ENCODE measurements at regions not wholly inside any gene's neighbourhood (a gene's known extent, or its start where the extent isn't known, plus 50 kb on each side); places are given as distances from the start of the nearest gene placed in this dataset.

- no peaks in the 10 kb centered on the region for H3K27me3 ChIP-seq (ENCODE audit: insufficient read depth, low read length)
- no peak overlapping the region for H3K23ac ChIP-seq (ENCODE audit: low read length)
- no peak overlapping the region for H3K4me3 ChIP-seq (ENCODE audit: low read depth, low read length)
- no peak overlapping the region for H2AFZ ChIP-seq (ENCODE audit: insufficient read depth, low read length, poor library complexity)
- no peak overlapping the region for H2AK5ac ChIP-seq (ENCODE audit: low read length)
- H3K9ac ChIP-seq (ENCODE audit: low read length) = no peak overlapping the region
- H3K4me1 ChIP-seq (ENCODE audit: control insufficient read depth in 1 of 2, insufficient read depth in 2 of 2, low read length in 2 of 2) = no peaks in the 10 kb centered on the region
- no peak overlapping the region for H4K91ac ChIP-seq (ENCODE audit: low read depth, low read length)
- no peak overlapping the region for H3K4me2 ChIP-seq (ENCODE audit: low read length)
- no CpG with 5 or more reads among the region's 1 CpG for WGBS (ENCODE audit: extremely low coverage, insufficient coverage, insufficient read length)
- no peak overlapping the region for H3K4ac ChIP-seq (ENCODE audit: low read depth, low read length)
- no peak overlapping the region for H2BK5ac ChIP-seq (ENCODE audit: low read depth, low read length, poor library complexity)
- no peak overlapping the region for H4K12ac ChIP-seq (ENCODE audit: low read depth, low read length)
- H4K8ac ChIP-seq (ENCODE audit: low read depth, low read length) = no peak overlapping the region
- H3K9me3 ChIP-seq (ENCODE audit: insufficient read depth, low read depth, low read length) = no peaks in the 10 kb centered on the region
- DNase-seq = no peak
- no peak overlapping the region for H3K18ac ChIP-seq (ENCODE audit: low read length)
- no peaks in the 10 kb centered on the region for H3K79me2 ChIP-seq (ENCODE audit: control insufficient read depth, insufficient read depth, low read length, poor library complexity)
- no peaks in the 10 kb centered on the region for H3K36me3 ChIP-seq (ENCODE audit: control insufficient read depth in 1 of 2, insufficient read depth in 2 of 2, low read length in 2 of 2)
- no peak overlapping the region for H3K27ac ChIP-seq (ENCODE audit: low read depth, low read length)
- H3K14ac ChIP-seq (ENCODE audit: low read length) = no peak overlapping the region
- H2BK12ac ChIP-seq (ENCODE audit: low read length) = no peak overlapping the region
- H3K79me1 ChIP-seq (ENCODE audit: low read length) = no peaks in the 10 kb centered on the region
- H2BK120ac ChIP-seq (ENCODE audit: insufficient read depth, low read length, poor library complexity) = no peak overlapping the region
Measured at GRCh38 chr4:129862461-129862860, 766.5 kb downstream of the C4orf33 start.

- H4K91ac ChIP-seq (ENCODE audit: low read depth, low read length) = no peak overlapping the region
- no peak overlapping the region for H2BK5ac ChIP-seq (ENCODE audit: low read depth, low read length, poor library complexity)
- no peak overlapping the region for H3K23ac ChIP-seq (ENCODE audit: low read length)
- H3K27ac ChIP-seq (ENCODE audit: low read depth, low read length) = no peak overlapping the region
- no peak overlapping the region for H3K4me2 ChIP-seq (ENCODE audit: low read length)
- H3K14ac ChIP-seq (ENCODE audit: low read length) = no peak overlapping the region
- no peaks in the 10 kb centered on the region for H3K4me1 ChIP-seq (ENCODE audit: control insufficient read depth in 1 of 2, insufficient read depth in 2 of 2, low read length in 2 of 2)
- no peaks in the 10 kb centered on the region for H3K27me3 ChIP-seq (ENCODE audit: insufficient read depth, low read length)
- H3K9me3 ChIP-seq (ENCODE audit: insufficient read depth, low read depth, low read length) = no peaks in the 10 kb centered on the region
- no peak overlapping the region for H4K12ac ChIP-seq (ENCODE audit: low read depth, low read length)
- H3K79me2 ChIP-seq (ENCODE audit: control insufficient read depth, insufficient read depth, low read length, poor library complexity) = no peaks in the 10 kb centered on the region
- H2BK12ac ChIP-seq (ENCODE audit: low read length) = no peak overlapping the region
- H3K4ac ChIP-seq (ENCODE audit: low read depth, low read length) = no peak overlapping the region
- H4K8ac ChIP-seq (ENCODE audit: low read depth, low read length) = no peak overlapping the region
- no peak for DNase-seq
- no peak overlapping the region for H2AK5ac ChIP-seq (ENCODE audit: low read length)
- WGBS (ENCODE audit: extremely low coverage, insufficient coverage, insufficient read length) = no CpG with 5 or more reads among the region's 3 CpGs
- no peaks in the 10 kb centered on the region for H3K36me3 ChIP-seq (ENCODE audit: control insufficient read depth in 1 of 2, insufficient read depth in 2 of 2, low read length in 2 of 2)
- H3K9ac ChIP-seq (ENCODE audit: low read length) = no peak overlapping the region
- no peak overlapping the region for H2BK120ac ChIP-seq (ENCODE audit: insufficient read depth, low read length, poor library complexity)
- no peak overlapping the region for H3K4me3 ChIP-seq (ENCODE audit: low read depth, low read length)
- H2AFZ ChIP-seq (ENCODE audit: insufficient read depth, low read length, poor library complexity) = no peak overlapping the region
- H3K79me1 ChIP-seq (ENCODE audit: low read length) = no peaks in the 10 kb centered on the region
- H3K18ac ChIP-seq (ENCODE audit: low read length) = no peak overlapping the region
Measured at GRCh38 chr4:129863206-129863605, 767.3 kb downstream of the C4orf33 start.

- no peak overlapping the region for H3K14ac ChIP-seq (ENCODE audit: low read length)
- no peaks in the 10 kb centered on the region for H3K9me3 ChIP-seq (ENCODE audit: insufficient read depth, low read depth, low read length)
- H3K36me3 ChIP-seq (ENCODE audit: control insufficient read depth in 1 of 2, insufficient read depth in 2 of 2, low read length in 2 of 2) = no peaks in the 10 kb centered on the region
- no peak overlapping the region for H2AFZ ChIP-seq (ENCODE audit: insufficient read depth, low read length, poor library complexity)
- no peak overlapping the region for H2AK5ac ChIP-seq (ENCODE audit: low read length)
- no peak overlapping the region for H3K18ac ChIP-seq (ENCODE audit: low read length)
- no peak overlapping the region for H2BK12ac ChIP-seq (ENCODE audit: low read length)
- H3K4ac ChIP-seq (ENCODE audit: low read depth, low read length) = no peak overlapping the region
- H2BK5ac ChIP-seq (ENCODE audit: low read depth, low read length, poor library complexity) = no peak overlapping the region
- no peak for DNase-seq
- no peak overlapping the region for H4K8ac ChIP-seq (ENCODE audit: low read depth, low read length)
- H3K27ac ChIP-seq (ENCODE audit: low read depth, low read length) = no peak overlapping the region
- H3K4me2 ChIP-seq (ENCODE audit: low read length) = no peak overlapping the region
- H3K23ac ChIP-seq (ENCODE audit: low read length) = no peak overlapping the region
- H4K91ac ChIP-seq (ENCODE audit: low read depth, low read length) = no peak overlapping the region
- H4K12ac ChIP-seq (ENCODE audit: low read depth, low read length) = no peak overlapping the region
- H2BK120ac ChIP-seq (ENCODE audit: insufficient read depth, low read length, poor library complexity) = no peak overlapping the region
- H3K79me1 ChIP-seq (ENCODE audit: low read length) = no peaks in the 10 kb centered on the region
- no peaks in the 10 kb centered on the region for H3K27me3 ChIP-seq (ENCODE audit: insufficient read depth, low read length)
- no peaks in the 10 kb centered on the region for H3K79me2 ChIP-seq (ENCODE audit: control insufficient read depth, insufficient read depth, low read length, poor library complexity)
- no peak overlapping the region for H3K9ac ChIP-seq (ENCODE audit: low read length)
- no CpG with 5 or more reads among the region's 3 CpGs for WGBS (ENCODE audit: extremely low coverage, insufficient coverage, insufficient read length)
- no peak overlapping the region for H3K4me3 ChIP-seq (ENCODE audit: low read depth, low read length)
- no peaks in the 10 kb centered on the region for H3K4me1 ChIP-seq (ENCODE audit: control insufficient read depth in 1 of 2, insufficient read depth in 2 of 2, low read length in 2 of 2)
Measured at GRCh38 chr4:129883996-129884395, 788.0 kb downstream of the C4orf33 start.

- H3K9me3 ChIP-seq (ENCODE audit: insufficient read depth, low read depth, low read length) = no peaks in the 10 kb centered on the region
- H2BK12ac ChIP-seq (ENCODE audit: low read length) = no peak overlapping the region
- no peak overlapping the region for H2BK5ac ChIP-seq (ENCODE audit: low read depth, low read length, poor library complexity)
- no peak overlapping the region for H3K9ac ChIP-seq (ENCODE audit: low read length)
- H3K36me3 ChIP-seq (ENCODE audit: control insufficient read depth in 1 of 2, insufficient read depth in 2 of 2, low read length in 2 of 2) = no peaks in the 10 kb centered on the region
- no peak overlapping the region for H3K4me2 ChIP-seq (ENCODE audit: low read length)
- no peak overlapping the region for H2AK5ac ChIP-seq (ENCODE audit: low read length)
- no peak overlapping the region for H2AFZ ChIP-seq (ENCODE audit: insufficient read depth, low read length, poor library complexity)
- H3K4ac ChIP-seq (ENCODE audit: low read depth, low read length) = no peak overlapping the region
- peak; percentile 25 to 73 for DNase-seq
- H4K8ac ChIP-seq (ENCODE audit: low read depth, low read length) = no peak overlapping the region
- H3K23ac ChIP-seq (ENCODE audit: low read length) = no peak overlapping the region
- H4K91ac ChIP-seq (ENCODE audit: low read depth, low read length) = no peak overlapping the region
- no peak overlapping the region for H3K14ac ChIP-seq (ENCODE audit: low read length)
- no peak overlapping the region for H3K27ac ChIP-seq (ENCODE audit: low read depth, low read length)
- H2BK120ac ChIP-seq (ENCODE audit: insufficient read depth, low read length, poor library complexity) = no peak overlapping the region
- H3K27me3 ChIP-seq (ENCODE audit: insufficient read depth, low read length) = no peaks in the 10 kb centered on the region
- no peak overlapping the region for H3K18ac ChIP-seq (ENCODE audit: low read length)
- no peak overlapping the region for H4K12ac ChIP-seq (ENCODE audit: low read depth, low read length)
- H3K4me3 ChIP-seq (ENCODE audit: low read depth, low read length) = no peak overlapping the region
- no peaks in the 10 kb centered on the region for H3K79me1 ChIP-seq (ENCODE audit: low read length)
- H3K4me1 ChIP-seq (ENCODE audit: control insufficient read depth in 1 of 2, insufficient read depth in 2 of 2, low read length in 2 of 2) = no peaks in the 10 kb centered on the region
- WGBS (ENCODE audit: extremely low coverage, insufficient coverage, insufficient read length) = no CpG with 5 or more reads among the region's 2 CpGs
- no peaks in the 10 kb centered on the region for H3K79me2 ChIP-seq (ENCODE audit: control insufficient read depth, insufficient read depth, low read length, poor library complexity)
Measured at GRCh38 chr4:129897111-129897510, 801.2 kb downstream of the C4orf33 start.
